ENCODE measurements at regions not wholly inside any gene's neighbourhood (a gene's known extent, or its start where the extent isn't known, plus 50 kb on each side); places are given as distances from the start of the nearest gene placed in this dataset.

GRCh38 chr12:115680967-115681366 is 596.5 kb downstream of the MED13L start:
- TF ChIP-seq CTCF (IDR thresholded peaks at IDR 0.05): no peak
- no peak for TF ChIP-seq EZH2phosphoT487 (IDR thresholded peaks at IDR 0.05)
- TF ChIP-seq EZH2 (IDR thresholded peaks at IDR 0.05): no peak
